ENCODE measurements at regions not wholly inside any gene's neighbourhood (a gene's known extent, or its start where the extent isn't known, plus 50 kb on each side); places are given as distances from the start of the nearest gene placed in this dataset.

DNA sequence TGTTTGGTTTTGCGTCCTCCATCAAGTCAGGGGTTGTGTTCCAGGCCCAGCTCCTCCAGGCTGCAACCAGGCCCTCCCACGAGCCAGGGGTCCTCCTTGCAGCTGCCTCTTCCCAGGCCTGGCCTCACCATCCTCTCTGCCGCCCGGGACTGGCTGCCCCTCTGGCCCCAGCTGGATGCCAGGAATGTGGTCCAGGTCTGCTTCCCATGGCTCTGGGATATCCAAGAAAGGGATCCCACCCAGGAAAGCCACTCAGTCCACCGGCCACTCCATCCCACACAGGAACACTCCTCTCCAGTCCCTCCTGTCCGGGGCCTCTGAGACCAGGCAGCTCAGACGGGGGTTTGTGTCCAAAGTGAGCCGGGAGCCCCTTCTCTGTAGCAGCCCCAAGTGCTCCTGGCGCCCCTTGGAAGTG, 336.4 kb downstream of the BRD1 start:
- H3K27ac ChIP-seq, result no peak overlapping the region
- no peak for TF ChIP-seq CTCF (conservative IDR thresholded peaks at IDR 0.05)

DNA sequence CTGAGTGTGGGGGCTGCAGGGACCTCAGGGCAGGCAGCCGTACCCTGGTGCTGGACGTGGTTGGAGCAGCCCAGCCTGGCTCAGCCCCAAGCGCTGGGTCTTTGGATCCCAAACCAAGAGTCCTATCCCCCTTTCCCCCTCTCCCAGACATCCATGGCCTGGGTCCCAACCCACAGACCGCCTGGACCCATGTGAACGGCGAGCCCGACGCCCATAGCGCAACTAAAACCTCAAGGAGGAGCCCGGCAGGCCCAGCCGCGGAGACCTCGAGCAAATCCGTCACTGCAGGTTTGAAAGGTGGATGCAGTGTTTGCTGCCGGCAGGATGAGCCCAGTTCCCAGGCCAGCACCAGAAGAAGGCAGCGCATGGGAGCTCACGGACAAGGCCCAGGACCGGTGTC, 337.0 kb downstream of the BRD1 start:
- H3K27ac ChIP-seq, result no peak overlapping the region
- no peak for TF ChIP-seq CTCF (conservative IDR thresholded peaks at IDR 0.05)

- H3K27ac ChIP-seq, result no peak overlapping the region
- no peak for TF ChIP-seq CTCF (conservative IDR thresholded peaks at IDR 0.05)
Observed at GRCh38 chr22:49489821-49490220, 337.9 kb downstream of the BRD1 start.

GRCh38 chr22:49488943-49489342, 338.7 kb downstream of the BRD1 start:
- H3K27ac ChIP-seq, result no peak overlapping the region
- TF ChIP-seq CTCF (conservative IDR thresholded peaks at IDR 0.05), result no peak

- TF ChIP-seq CTCF (conservative IDR thresholded peaks at IDR 0.05), result no peak
- no peak overlapping the region for H3K27ac ChIP-seq
Observed at GRCh38 chr22:49487950-49488349, 339.7 kb downstream of the BRD1 start.

DNA sequence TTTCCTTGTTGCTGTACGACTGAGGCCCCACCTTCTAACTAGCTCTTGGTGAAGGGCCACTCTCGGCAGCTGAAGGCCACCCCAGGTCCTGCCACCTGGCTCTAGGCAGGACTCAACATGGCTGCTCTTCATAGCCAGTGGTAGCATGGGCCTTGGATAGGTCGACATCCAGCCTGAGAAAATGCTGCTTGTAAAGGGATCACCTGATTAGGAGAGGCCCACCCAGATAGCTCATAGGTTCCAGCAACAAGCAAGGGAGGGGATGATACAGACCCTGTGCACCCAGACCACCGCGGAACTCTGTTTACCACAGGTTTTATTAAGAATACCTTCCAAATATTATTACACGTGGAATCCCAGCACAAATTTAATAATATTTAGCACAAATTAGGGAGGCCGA, 341.4 kb downstream of the BRD1 start:
- no peak for TF ChIP-seq CTCF (conservative IDR thresholded peaks at IDR 0.05)
- H3K27ac ChIP-seq, result no peak overlapping the region

DNA sequence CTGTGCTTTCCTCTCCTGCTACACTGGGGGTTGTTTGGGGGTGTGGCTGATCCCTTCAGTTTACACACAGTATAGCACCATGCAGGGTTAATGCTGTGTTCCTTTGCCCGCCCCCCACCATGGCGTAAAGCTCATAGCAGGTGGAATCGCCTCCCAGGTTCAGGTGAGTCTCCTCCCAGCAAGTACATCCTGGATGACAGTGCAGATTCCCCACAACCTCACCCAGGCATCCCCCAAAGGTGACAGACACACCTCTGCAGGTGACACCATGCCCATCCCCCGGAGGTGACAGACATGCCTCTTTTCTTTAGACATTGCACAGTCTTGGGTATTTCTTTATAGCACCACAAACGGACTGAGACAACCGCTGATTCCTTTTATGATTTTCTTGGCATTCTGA, 343.7 kb downstream of the BRD1 start:
- TF ChIP-seq CTCF (conservative IDR thresholded peaks at IDR 0.05), result no peak
- H3K27ac ChIP-seq, result no peak overlapping the region

All from VCaP (cell line).